Transverse colon (tissue), 4 donors: ENCODE measurements at regions not wholly inside any gene's neighbourhood (a gene's known extent, or its start where the extent isn't known, plus 50 kb on each side); places are given as distances from the start of the nearest gene placed in this dataset.

Experiments
- EP300 ChIP-seq: sonication (generic); formaldehyde crosslinking; IDR thresholded peaks from one replicate; pipeline ENCODE4 v1.6.1; 2017; ENCODE audit warnings: antibody characterized with exemption, low read depth
- POLR2A ChIP-seq: fragments of 450-650 bp; IDR thresholded peaks from one replicate; pipeline ENCODE4 v1.6.1; 2016; ENCODE audit warnings: antibody characterized with exemption, mild to moderate bottlenecking, moderate library complexity
- POLR2AphosphoS5 ChIP-seq, 3 donors: sonication (generic); formaldehyde crosslinking; IDR thresholded peaks; one replicate each; pipeline ENCODE4 v1.6.1; 2016; ENCODE audit warnings: antibody characterized with exemption in 3 of 3
- TF ChIP-seq, protein P1 (sequence below), 5 experiments: fragments of 200-600 bp in 3 of 5; fragments of 450-650 bp in 2 of 5; sonication (generic) in 3 of 5; IDR thresholded peaks; 1 replicate in 2 of 5; 2 replicates in 3 of 5; pipeline ENCODE4 v1.5.1; 2016 to 2017; ENCODE audit warnings: antibody characterized with exemption in 5 of 5, inconsistent platforms in 3 of 5, mild to moderate bottlenecking in 2 of 5, moderate library complexity in 1 of 5

DNA sequence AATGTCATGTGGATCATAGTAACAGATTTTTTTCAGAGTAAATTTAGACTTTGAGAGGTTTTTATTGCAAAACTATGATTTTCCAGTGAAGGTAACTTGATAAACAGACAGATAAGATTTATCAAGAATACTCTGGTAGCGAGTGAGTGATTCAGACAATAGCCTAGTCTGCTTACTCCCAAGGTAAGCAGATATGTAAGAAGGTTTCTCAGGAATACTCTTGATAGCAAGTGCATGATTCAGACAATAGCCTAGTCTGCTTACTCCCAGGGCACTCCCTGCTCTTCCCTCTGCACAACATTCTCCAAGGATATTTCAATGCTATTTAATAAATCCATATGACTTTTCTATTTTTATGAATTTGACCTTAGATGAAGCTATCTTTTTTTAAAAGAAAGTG lies 1881.5 kb downstream of the EFNA5 start:
- TF ChIP-seq, protein P1, sequence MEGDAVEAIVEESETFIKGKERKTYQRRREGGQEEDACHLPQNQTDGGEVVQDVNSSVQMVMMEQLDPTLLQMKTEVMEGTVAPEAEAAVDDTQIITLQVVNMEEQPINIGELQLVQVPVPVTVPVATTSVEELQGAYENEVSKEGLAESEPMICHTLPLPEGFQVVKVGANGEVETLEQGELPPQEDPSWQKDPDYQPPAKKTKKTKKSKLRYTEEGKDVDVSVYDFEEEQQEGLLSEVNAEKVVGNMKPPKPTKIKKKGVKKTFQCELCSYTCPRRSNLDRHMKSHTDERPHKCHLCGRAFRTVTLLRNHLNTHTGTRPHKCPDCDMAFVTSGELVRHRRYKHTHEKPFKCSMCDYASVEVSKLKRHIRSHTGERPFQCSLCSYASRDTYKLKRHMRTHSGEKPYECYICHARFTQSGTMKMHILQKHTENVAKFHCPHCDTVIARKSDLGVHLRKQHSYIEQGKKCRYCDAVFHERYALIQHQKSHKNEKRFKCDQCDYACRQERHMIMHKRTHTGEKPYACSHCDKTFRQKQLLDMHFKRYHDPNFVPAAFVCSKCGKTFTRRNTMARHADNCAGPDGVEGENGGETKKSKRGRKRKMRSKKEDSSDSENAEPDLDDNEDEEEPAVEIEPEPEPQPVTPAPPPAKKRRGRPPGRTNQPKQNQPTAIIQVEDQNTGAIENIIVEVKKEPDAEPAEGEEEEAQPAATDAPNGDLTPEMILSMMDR (IDR thresholded peaks at IDR 0.05): no peak
- no peak for TF ChIP-seq POLR2A
- TF ChIP-seq EP300: no peak
- TF ChIP-seq POLR2AphosphoS5 (IDR thresholded peaks at IDR 0.05): no peak
